Vagina (tissue), 2 donors: ENCODE measurements at regions not wholly inside any gene's neighbourhood (a gene's known extent, or its start where the extent isn't known, plus 50 kb on each side); places are given as distances from the start of the nearest gene placed in this dataset.
"Not testable (repeated sequence)": the region's sequence is repeated elsewhere in the genome, so short reads cannot be mapped to it uniquely, and the experiment has no call there.

Experiments
- DNase-seq, 2 donors: peaks; one replicate each; pipeline ENCODE4 v3.0.0-alpha.2; 2017; ENCODE audit errors: extremely low spot score in 2 of 2
- H3K27ac ChIP-seq: fragments of 200-600 bp; sonication (generic); one replicate; pipeline ENCODE4 v1.5.1; 2019
- H3K27me3 ChIP-seq: fragments of 200-600 bp; sonication (generic); one replicate; pipeline ENCODE4 v1.5.1; 2019
- H3K36me3 ChIP-seq, 2 donors: fragments of 200-600 bp; sonication (generic); one replicate each; pipeline ENCODE4 v1.5.1; 2017 to 2019
- H3K4me1 ChIP-seq: fragments of 200-600 bp; sonication (generic); one replicate; pipeline ENCODE4 v1.5.1; 2019
- H3K4me3 ChIP-seq, 2 donors: fragments of 200-600 bp; sonication (generic); 1 replicate in 1 of 2; 2 replicates in 1 of 2; pipeline ENCODE4 v1.5.1; 2016 to 2019
- H3K9me3 ChIP-seq: fragments of 200-600 bp; sonication (generic); one replicate; pipeline ENCODE4 v1.5.1; 2019
- POLR2A ChIP-seq, 2 donors: fragments of 450-650 bp; IDR thresholded peaks; one replicate each; pipeline ENCODE4 v1.6.1; 2017; ENCODE audit warnings: antibody characterized with exemption in 2 of 2, mild to moderate bottlenecking in 2 of 2, moderate library complexity in 2 of 2
- POLR2AphosphoS5 ChIP-seq, 2 donors: sonication (generic); formaldehyde crosslinking; IDR thresholded peaks; one replicate each; pipeline ENCODE4 v1.9.0; 2017; ENCODE audit warnings: antibody characterized with exemption in 2 of 2, mild to moderate bottlenecking in 2 of 2, low read depth in 1 of 2; ENCODE audit not compliant: insufficient read depth in 1 of 2
- intact Hi-C: fragments of 100-400 bp; cut with DNase I; formaldehyde crosslinking; loops from one replicate; pipeline ENCODE4 v1.15.1; 2023
- TF ChIP-seq, protein P1 (sequence below), 3 experiments: fragments of 450-650 bp in 2 of 3; fragments of 200-600 bp in 1 of 3; sonication (generic) in 1 of 3; IDR thresholded peaks; one replicate each; pipeline ENCODE4 v1.5.1; 2017 to 2019; ENCODE audit warnings: antibody characterized with exemption in 3 of 3, mild to moderate bottlenecking in 2 of 3, moderate library complexity in 2 of 3

DNA sequence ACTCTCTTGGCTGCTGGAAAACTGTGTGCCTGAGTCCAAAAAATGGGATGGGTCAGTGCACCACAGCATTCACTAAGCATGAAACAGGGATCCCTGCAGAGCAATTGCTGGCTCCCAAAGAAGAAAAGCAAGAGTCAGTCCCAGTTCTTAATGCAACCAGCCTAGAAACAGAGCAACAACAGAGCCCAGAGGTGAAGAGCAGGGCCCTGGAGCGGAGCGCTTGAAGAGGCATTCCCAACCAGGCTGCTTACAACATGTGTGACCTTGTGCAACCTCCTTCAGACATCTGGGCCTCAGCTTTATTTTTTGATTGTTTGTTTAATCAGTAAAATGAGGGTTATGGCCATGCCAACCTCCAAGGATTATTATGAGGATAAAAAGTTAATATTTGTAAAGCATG lies 543.7 kb upstream of the COBL start:
- Histone ChIP-seq H3K4me3 (no peak overlapping the region), H3K4me1 (no peaks in the 10 kb centered on the region), H3K36me3 (no peaks in the 10 kb centered on the region), H3K27me3 (no peaks in the 10 kb centered on the region), H3K27ac (no peak overlapping the region), H3K9me3 (no peaks in the 10 kb centered on the region)
- no peak for DNase-seq
- no peak for TF ChIP-seq POLR2A (IDR thresholded peaks at IDR 0.05)
- TF ChIP-seq, protein P1, sequence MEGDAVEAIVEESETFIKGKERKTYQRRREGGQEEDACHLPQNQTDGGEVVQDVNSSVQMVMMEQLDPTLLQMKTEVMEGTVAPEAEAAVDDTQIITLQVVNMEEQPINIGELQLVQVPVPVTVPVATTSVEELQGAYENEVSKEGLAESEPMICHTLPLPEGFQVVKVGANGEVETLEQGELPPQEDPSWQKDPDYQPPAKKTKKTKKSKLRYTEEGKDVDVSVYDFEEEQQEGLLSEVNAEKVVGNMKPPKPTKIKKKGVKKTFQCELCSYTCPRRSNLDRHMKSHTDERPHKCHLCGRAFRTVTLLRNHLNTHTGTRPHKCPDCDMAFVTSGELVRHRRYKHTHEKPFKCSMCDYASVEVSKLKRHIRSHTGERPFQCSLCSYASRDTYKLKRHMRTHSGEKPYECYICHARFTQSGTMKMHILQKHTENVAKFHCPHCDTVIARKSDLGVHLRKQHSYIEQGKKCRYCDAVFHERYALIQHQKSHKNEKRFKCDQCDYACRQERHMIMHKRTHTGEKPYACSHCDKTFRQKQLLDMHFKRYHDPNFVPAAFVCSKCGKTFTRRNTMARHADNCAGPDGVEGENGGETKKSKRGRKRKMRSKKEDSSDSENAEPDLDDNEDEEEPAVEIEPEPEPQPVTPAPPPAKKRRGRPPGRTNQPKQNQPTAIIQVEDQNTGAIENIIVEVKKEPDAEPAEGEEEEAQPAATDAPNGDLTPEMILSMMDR (IDR thresholded peaks at IDR 0.05) = no peak
- TF ChIP-seq POLR2AphosphoS5 (IDR thresholded peaks at IDR 0.05; ENCODE audit: insufficient read depth in 1 of 2, low read depth in 1 of 2) = no peak
- intact Hi-C loops = no loop called here

DNA sequence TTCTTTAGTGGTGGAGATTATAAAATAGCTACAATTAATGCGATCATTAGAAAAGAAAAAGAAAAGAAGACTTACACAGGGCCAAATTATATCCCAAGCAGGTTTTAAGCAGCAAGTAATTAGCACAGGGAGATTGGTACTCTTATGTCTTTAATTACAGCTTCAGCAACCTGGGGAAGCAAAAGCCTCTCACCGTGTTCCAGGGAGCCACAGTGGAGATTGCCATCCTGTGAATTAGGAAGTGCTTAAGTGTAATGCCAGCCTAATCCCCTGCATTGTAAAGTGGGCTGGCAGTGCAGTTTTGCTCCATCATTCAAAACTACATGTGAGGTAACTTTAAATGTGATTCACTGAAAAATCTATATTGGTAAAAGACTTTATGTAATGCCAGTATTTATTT lies 533.5 kb upstream of the COBL start:
- intact Hi-C loops = no loop called here
- TF ChIP-seq POLR2A (IDR thresholded peaks at IDR 0.05) = no peak
- H3K9me3 ChIP-seq = no peaks in the 10 kb centered on the region
- no peaks in the 10 kb centered on the region for H3K27me3 ChIP-seq
- H3K36me3 ChIP-seq = no peaks in the 10 kb centered on the region
- DNase-seq = no peak
- no peaks in the 10 kb centered on the region for H3K4me1 ChIP-seq
- H3K27ac ChIP-seq = no peak overlapping the region
- no peak overlapping the region for H3K4me3 ChIP-seq

DNA sequence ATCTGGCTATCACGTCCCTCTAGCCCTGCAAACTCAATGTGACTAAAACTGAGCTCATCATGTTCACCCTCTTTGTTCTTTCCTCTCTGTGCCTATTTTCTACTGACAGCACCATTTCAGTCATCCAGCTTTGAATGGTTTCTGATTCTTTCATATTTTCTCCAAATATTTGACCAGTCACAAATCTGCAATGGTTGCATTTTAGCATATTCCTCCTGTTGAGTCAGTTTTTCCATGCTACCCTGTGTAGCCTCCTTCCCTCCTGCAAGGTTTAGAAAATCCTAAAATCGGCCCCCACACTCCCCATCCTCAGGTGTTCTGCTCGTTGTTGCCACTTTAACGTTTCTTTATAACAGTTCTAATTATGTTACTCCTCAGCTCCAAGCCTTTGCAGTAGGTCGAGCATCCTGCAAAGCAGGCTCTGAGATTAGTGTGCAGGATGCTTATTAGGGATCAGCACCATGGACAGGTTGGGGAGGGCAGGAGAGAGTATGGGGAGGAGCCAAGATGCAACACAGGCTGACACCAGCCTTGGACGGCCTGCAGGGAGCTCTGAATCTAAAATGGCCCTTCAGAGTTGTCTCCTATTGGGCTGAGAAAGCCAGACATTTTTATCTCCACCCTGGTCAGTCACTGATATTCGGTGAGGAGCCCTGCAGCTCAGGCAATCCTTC lies 531.0 kb upstream of the COBL start:
- no peaks in the 10 kb centered on the region for H3K36me3 ChIP-seq
- H3K9me3 ChIP-seq = no peaks in the 10 kb centered on the region
- H3K27ac ChIP-seq = no peak overlapping the region
- H3K27me3 ChIP-seq = no peaks in the 10 kb centered on the region
- TF ChIP-seq, protein P1 (IDR thresholded peaks at IDR 0.05) = no peak
- no peak for TF ChIP-seq POLR2AphosphoS5 (IDR thresholded peaks at IDR 0.05; ENCODE audit: insufficient read depth in 1 of 2, low read depth in 1 of 2)
- no peak for TF ChIP-seq POLR2A (IDR thresholded peaks at IDR 0.05)
- H3K4me3 ChIP-seq = no peak overlapping the region
- no peaks in the 10 kb centered on the region for H3K4me1 ChIP-seq
- intact Hi-C loops = no loop called here
- no peak for DNase-seq

DNA sequence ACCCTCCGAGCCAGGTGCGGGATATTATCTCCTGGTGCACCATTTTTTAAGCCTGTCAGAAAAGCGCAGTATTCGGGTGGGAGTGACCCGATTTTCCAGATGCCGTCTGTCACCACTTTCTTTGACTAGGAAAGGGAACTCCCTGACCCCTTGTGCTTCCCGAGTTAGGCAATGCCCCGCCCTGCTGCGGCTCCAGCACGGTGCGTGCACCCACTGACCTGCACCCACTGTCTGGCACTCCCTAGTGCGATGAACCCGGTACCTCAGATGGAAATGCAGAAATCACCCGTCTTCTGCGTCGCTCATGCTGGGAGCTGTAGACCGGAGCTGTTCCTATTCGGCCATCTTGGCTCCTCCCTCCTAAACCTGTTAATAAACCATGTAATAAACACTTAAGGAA lies 522.5 kb upstream of the COBL start:
- H3K4me3 ChIP-seq, H3K4me1 ChIP-seq, H3K27ac ChIP-seq, H3K36me3 ChIP-seq, DNase-seq, H3K9me3 ChIP-seq, H3K27me3 ChIP-seq, intact Hi-C loops: not testable (repeated sequence)

DNA sequence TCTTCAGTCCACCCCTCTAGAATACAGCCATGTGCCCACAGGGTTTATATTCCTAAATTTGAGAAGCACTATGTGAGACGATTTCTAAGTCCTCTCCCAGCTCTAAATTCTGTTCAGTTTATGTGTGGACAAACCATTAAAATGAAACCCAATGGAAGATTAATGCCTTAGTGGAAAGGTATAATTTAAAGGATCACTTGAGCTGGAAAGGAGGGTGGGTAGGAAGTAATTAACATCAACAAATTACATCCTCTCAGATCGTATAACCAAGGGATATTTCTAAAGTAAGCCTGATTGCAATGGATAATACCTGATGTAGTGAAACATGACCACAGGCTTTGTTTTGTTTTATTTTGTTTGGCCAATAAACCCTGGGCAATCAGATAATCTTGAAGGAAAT lies 511.0 kb upstream of the COBL start:
- no peaks in the 10 kb centered on the region for H3K27me3 ChIP-seq
- no peak overlapping the region for H3K27ac ChIP-seq
- intact Hi-C loops = no loop called here
- H3K36me3 ChIP-seq = no peaks in the 10 kb centered on the region
- TF ChIP-seq, protein P1 (IDR thresholded peaks at IDR 0.05) = no peak
- TF ChIP-seq POLR2A (IDR thresholded peaks at IDR 0.05) (no peak), POLR2AphosphoS5 (IDR thresholded peaks at IDR 0.05; ENCODE audit: insufficient read depth in 1 of 2, low read depth in 1 of 2) (no peak)
- H3K9me3 ChIP-seq = no peaks in the 10 kb centered on the region
- no peak overlapping the region for H3K4me3 ChIP-seq
- DNase-seq = no peak
- no peaks in the 10 kb centered on the region for H3K4me1 ChIP-seq

DNA sequence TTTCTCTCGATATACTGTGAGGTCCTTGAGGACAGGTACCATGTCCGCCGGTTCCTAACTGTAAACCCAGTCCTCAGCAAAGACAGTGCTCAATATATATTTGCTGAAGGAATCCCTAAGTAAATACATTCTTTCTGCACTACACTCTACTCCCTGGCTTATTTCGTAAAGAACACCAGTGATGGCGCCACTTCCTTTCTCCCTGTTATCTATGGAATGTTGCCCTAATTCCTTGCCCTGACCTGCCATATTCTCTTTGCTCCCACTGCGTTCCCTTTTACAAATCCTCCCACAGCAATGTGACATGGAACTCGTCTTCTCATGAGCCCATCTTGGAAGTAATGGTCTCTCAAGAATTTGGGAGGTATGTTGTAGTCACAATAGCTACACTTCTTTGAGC lies 507.4 kb upstream of the COBL start:
- H3K4me1 ChIP-seq = no peaks in the 10 kb centered on the region
- no peaks in the 10 kb centered on the region for H3K36me3 ChIP-seq
- no peaks in the 10 kb centered on the region for H3K27me3 ChIP-seq
- H3K9me3 ChIP-seq = no peaks in the 10 kb centered on the region
- TF ChIP-seq, protein P1 (IDR thresholded peaks at IDR 0.05) = no peak
- TF ChIP-seq POLR2A (IDR thresholded peaks at IDR 0.05) (no peak), POLR2AphosphoS5 (IDR thresholded peaks at IDR 0.05; ENCODE audit: insufficient read depth in 1 of 2, low read depth in 1 of 2) (no peak)
- H3K27ac ChIP-seq = no peak overlapping the region
- no peak overlapping the region for H3K4me3 ChIP-seq
- no peak for DNase-seq
- intact Hi-C loops = no loop called here
